B cell (primary cell): ENCODE measurements at regions not wholly inside any gene's neighbourhood (a gene's known extent, or its start where the extent isn't known, plus 50 kb on each side); places are given as distances from the start of the nearest gene placed in this dataset.

Experiments
- CTCF ChIP-seq: fragments of 200-600 bp; IDR thresholded peaks from one replicate; pipeline ENCODE4 v1.8.0; 2022; ENCODE audit warnings: antibody characterized with exemption, mild to moderate bottlenecking
- EZH2 ChIP-seq: IDR thresholded peaks from 2 replicates; pipeline ENCODE4 v1.6.1; 2012; ENCODE audit warnings: borderline replicate concordance, low read depth, mild to moderate bottlenecking, moderate library complexity, low read length; ENCODE audit not compliant: insufficient read depth, poor library complexity, severe bottlenecking

GRCh38 chr1:217019475-217019874 is 296.2 kb upstream of the ESRRG start:
- TF ChIP-seq CTCF (no peak), EZH2 (no peak)
